SU-DHL-6 (cell line): ENCODE measurements at regions not wholly inside any gene's neighbourhood (a gene's known extent, or its start where the extent isn't known, plus 50 kb on each side); places are given as distances from the start of the nearest gene placed in this dataset.

Experiments
- EZH2phosphoT487 ChIP-seq: fragments of 200-600 bp; sonication (generic), shearing (Covaris generic); conservative IDR thresholded peaks from 2 replicates; pipeline ENCODE4 v1.6.1; 2018; ENCODE audit warnings: mild to moderate bottlenecking, antibody characterized with exemption, low read length, moderate library complexity, mixed read lengths
- TF ChIP-seq, protein P1 (sequence below): fragments of 200-600 bp; sonication (generic); IDR thresholded peaks from one replicate; pipeline ENCODE4 v1.5.1; 2017; ENCODE audit warnings: antibody characterized with exemption, mild to moderate bottlenecking, low read length, moderate library complexity; ENCODE audit not compliant: insufficient read depth, poor library complexity, severe bottlenecking

- TF ChIP-seq, protein P1, sequence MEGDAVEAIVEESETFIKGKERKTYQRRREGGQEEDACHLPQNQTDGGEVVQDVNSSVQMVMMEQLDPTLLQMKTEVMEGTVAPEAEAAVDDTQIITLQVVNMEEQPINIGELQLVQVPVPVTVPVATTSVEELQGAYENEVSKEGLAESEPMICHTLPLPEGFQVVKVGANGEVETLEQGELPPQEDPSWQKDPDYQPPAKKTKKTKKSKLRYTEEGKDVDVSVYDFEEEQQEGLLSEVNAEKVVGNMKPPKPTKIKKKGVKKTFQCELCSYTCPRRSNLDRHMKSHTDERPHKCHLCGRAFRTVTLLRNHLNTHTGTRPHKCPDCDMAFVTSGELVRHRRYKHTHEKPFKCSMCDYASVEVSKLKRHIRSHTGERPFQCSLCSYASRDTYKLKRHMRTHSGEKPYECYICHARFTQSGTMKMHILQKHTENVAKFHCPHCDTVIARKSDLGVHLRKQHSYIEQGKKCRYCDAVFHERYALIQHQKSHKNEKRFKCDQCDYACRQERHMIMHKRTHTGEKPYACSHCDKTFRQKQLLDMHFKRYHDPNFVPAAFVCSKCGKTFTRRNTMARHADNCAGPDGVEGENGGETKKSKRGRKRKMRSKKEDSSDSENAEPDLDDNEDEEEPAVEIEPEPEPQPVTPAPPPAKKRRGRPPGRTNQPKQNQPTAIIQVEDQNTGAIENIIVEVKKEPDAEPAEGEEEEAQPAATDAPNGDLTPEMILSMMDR = no peak
- no peak for TF ChIP-seq EZH2phosphoT487
Observed at GRCh38 chr2:156164091-156164720, 168.3 kb downstream of the NR4A2 start.
